C4-2B (cell line): ENCODE measurements at regions not wholly inside any gene's neighbourhood (a gene's known extent, or its start where the extent isn't known, plus 50 kb on each side); places are given as distances from the start of the nearest gene placed in this dataset.
"Not testable (repeated sequence)": the region's sequence is repeated elsewhere in the genome, so short reads cannot be mapped to it uniquely, and the experiment has no call there.

Source experiments
- H3K27ac ChIP-seq: fragments of 450-650 bp; 2 replicates; pipeline ENCODE4 v1.5.1; 2017
- ZFX ChIP-seq: fragments of 450-650 bp; IDR thresholded peaks from 2 replicates; pipeline ENCODE4 v1.6.1; 2017
- TF ChIP-seq, protein P1 (sequence below): fragments of 450-650 bp; conservative IDR thresholded peaks from 2 replicates; pipeline ENCODE4 v1.5.1; 2017; ENCODE audit warnings: mild to moderate bottlenecking

DNA sequence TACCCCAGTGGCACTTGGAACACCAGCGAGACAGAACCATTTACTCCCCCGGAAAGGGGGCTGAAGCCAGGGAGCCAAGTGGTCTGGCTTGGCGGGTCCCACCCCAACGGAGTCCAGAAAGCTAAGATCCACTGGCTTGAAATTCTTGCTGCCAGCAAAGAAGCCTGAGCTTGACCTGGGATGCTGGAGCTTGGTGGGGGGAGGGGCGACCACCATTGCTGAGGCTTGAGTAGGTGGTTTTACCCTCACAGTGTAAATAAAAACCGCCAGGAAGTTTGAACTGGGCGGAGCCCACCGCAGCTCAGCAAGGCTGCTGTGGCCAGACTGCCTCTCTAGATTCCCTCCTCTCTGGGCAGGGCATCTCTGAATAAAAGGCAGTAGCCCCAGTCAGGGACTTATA lies 62.8 kb downstream of the RPS24 start:
- H3K27ac ChIP-seq: not testable (repeated sequence)

DNA sequence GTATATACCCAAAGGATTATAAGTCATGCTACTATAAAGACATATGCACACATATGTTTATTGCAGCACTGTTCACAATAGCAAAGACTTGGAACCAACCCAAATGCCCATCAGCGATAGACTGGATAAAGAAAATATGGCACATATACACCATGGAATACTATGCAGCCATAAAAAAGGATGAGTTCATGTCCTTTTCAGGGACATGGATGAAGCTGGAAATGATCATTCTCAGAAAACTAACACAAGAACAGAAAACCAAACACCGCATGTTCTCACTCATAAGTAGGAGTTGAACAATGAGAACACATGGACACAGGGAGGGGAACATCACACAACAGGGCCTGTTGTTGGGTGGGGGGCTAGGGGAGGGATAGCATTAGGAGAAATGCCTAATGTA lies 68.9 kb downstream of the RPS24 start:
- not testable (repeated sequence) for H3K27ac ChIP-seq

DNA sequence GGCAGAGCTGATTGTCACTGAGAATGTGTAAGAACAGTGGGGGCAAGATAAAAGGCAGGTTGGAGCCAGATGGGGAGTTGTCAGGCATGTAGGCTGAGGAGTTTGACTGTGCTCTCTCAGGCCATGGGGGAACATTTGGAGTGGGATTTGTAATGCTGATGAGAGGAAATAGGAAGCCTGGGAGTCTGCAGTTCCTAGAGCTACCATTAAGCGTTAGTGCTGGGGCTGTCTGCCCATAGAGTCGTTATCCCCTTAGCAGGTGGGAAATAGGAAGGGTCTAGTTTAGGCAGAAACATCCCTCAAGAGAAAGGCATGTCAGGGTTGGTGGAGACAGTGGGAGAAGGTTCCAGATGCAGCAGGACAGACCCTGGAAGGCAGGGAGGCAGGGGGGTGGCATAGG lies 75.5 kb downstream of the RPS24 start:
- TF ChIP-seq, protein P1, sequence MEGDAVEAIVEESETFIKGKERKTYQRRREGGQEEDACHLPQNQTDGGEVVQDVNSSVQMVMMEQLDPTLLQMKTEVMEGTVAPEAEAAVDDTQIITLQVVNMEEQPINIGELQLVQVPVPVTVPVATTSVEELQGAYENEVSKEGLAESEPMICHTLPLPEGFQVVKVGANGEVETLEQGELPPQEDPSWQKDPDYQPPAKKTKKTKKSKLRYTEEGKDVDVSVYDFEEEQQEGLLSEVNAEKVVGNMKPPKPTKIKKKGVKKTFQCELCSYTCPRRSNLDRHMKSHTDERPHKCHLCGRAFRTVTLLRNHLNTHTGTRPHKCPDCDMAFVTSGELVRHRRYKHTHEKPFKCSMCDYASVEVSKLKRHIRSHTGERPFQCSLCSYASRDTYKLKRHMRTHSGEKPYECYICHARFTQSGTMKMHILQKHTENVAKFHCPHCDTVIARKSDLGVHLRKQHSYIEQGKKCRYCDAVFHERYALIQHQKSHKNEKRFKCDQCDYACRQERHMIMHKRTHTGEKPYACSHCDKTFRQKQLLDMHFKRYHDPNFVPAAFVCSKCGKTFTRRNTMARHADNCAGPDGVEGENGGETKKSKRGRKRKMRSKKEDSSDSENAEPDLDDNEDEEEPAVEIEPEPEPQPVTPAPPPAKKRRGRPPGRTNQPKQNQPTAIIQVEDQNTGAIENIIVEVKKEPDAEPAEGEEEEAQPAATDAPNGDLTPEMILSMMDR: no peak
- TF ChIP-seq ZFX: no peak
- no peak overlapping the region; the same call in 1 of the 2 replicates for H3K27ac ChIP-seq

DNA sequence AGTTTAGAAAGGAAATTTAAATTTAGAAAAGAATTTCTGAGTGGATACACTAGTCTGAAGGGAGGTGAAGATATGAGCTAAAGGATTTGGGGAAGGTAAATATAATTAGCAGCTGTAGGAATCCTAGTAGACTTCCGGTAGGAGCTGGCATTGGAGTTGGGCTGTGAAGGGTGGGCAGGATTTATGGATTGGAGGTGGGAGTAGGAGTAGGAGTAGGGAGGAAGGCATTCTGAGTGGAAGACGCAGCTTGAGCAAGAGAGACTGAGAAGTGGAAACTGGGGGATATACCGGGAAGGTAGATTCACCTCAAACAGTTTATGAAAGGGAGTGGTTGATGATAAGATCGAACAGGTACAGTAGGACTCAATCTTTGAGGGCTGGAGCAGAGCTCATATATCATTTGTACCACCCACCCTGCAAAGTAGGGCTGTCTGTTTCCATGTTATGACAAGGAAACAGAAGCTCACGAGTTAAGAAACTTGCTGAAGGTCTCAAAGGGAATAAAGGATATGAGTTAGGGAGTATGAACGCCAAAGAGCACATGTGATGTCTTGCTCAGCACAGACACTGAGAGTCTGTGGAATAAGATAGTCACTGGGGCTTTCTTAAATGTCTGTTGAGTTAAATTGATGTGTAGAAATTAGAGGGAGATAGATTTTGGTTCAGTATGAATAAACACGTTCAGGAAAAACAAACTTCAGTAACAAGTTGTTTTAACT lies 81.6 kb downstream of the RPS24 start:
- no peak for TF ChIP-seq ZFX
- TF ChIP-seq, protein P1: no peak
- no peak overlapping the region for H3K27ac ChIP-seq

DNA sequence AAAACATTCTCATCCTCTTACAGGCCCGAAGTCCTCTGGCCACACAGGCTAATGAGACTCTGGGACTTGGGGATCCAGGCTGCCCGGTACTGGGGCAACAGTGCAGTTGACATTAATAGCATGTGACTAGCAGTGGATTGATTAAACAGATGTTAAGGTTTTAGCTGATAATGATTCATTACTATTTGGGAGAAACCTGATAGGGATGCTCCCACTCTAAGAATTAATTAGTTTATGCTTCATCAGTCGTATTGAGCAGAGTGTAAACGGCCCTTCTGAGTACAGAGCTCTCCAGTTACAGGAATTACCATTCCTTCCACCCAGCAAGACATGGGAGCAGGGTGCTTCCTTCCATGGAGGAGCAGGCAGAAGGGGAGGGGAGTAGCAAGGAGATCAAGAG lies 82.7 kb downstream of the RPS24 start:
- H3K27ac ChIP-seq: no peak overlapping the region

DNA sequence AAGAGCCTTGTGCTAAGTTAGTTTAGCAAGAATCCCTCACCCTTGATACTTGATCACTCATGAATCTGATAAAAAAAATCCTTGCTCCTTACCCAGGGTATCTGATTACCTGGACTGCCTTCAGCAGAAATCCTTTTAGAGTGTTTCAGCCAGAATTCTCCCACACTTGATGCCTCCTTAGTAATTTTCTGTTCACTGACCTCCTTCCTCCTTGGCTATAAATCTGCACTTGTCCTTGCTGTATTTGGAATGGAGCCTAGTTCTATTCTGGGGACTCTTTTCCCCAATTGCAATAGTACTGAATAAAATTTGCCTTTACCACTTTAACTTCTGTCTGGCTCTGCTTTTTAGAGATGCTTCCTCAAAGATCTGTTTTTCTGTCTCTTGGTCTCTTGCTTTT lies 84.9 kb downstream of the RPS24 start:
- no peak for TF ChIP-seq ZFX
- TF ChIP-seq, protein P1: no peak
- no peak overlapping the region for H3K27ac ChIP-seq

More for the DNA sequence above, 82.7 kb downstream of the RPS24 start:
- TF ChIP-seq ZFX: no peak
- TF ChIP-seq, protein P1: no peak

DNA sequence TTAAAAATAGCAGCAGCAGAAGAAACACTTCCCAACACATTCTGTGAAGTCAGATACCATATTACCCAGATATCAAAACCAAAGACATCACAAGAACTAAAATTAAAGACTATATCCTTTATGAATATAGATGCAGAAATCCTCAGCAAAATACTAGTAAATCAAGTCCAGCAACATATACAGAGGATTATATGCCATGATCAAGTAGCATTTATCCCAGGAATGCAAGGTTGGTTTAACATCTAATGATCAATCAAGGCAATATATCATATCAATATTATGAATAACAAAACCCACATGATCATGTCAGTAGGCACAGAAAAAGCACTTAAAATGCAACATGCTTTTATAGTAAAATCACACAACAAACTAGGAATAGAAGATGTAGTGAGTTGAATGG lies 88.1 kb downstream of the RPS24 start:
- H3K27ac ChIP-seq: no peak overlapping the region
- TF ChIP-seq ZFX: no peak

DNA sequence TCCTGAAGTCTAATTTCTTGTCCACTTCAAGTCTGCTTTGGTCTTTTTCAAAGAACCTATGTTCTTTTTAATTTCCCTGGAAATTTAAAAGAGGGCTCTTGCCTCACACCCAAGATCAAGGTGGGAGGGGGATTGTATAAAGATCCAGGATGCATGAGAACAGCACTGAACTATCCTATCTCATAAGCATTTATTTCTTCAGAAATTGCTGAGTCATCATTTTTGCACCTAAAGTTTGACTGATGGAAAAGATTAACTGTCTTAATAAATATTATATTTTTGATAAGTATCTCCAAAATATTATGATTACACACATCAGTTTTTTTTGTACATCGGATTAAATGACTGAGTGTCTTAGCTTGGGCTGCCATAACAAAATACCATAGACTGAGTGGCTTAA lies 90.5 kb downstream of the RPS24 start:
- no peak overlapping the region for H3K27ac ChIP-seq
- TF ChIP-seq, protein P1: no peak
- TF ChIP-seq ZFX: no peak

DNA sequence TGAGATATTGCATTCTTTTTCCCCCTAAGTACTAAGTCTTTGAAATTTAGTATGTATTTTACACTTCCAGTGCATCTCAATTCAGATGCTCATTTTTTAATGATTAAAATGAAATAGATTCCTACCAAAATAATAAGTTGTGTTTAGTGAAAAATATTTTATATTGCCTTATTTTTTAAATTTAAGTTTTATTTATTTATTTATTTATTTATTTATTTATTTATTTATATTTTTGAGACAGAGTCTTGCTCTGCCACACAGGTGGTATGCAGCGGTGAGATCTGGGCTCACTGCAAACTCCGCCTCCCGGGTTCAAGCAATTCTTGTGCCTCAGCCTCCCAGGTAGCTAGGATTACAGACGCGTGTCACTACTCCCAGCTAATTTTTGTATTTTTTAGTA lies 95.5 kb downstream of the RPS24 start:
- TF ChIP-seq, protein P1: no peak
- TF ChIP-seq ZFX: no peak

More for the DNA sequence above, 95.5 kb downstream of the RPS24 start:
- no peak overlapping the region for H3K27ac ChIP-seq
